ENCODE measurements at regions not wholly inside any gene's neighbourhood (a gene's known extent, or its start where the extent isn't known, plus 50 kb on each side); places are given as distances from the start of the nearest gene placed in this dataset.

DNA sequence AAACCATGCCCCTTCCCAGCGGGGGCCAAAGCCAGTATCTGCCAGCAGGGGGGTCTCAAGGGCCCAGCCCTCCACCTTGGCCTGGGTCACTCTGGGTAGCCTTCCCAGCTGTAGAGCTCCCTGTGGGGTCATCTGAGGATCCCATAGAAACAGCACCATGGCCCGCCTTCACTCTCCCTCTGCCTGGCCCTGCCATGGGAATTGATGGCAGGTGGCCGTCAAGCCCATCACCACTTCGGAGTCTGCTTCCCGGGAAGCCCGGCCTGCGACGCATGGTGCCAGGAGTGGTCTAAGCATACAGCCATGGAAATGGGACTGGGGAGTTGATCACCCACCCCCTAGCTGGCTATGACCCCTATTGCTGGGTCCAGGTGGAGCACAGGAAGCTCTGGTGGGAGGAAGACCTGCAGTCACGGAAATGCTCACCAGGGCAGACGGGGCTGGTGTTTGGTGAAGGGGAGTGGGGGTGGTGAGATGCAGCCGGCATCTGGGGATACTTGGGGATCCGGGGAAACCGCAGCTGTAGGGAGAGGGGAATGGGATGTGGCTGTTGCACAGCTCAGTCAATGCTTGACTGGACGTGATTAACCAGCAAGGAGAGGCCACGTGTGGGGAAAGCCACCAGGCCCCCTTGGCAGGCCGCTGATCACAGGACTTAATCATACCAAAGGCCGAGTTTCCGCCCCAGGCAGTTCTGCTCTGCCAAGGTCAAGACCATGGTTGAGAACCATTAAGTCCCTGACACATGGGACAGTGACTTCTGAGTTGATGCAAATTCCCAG, 52.2 kb upstream of the DIO3 start:
- TF ChIP-seq, protein P1, sequence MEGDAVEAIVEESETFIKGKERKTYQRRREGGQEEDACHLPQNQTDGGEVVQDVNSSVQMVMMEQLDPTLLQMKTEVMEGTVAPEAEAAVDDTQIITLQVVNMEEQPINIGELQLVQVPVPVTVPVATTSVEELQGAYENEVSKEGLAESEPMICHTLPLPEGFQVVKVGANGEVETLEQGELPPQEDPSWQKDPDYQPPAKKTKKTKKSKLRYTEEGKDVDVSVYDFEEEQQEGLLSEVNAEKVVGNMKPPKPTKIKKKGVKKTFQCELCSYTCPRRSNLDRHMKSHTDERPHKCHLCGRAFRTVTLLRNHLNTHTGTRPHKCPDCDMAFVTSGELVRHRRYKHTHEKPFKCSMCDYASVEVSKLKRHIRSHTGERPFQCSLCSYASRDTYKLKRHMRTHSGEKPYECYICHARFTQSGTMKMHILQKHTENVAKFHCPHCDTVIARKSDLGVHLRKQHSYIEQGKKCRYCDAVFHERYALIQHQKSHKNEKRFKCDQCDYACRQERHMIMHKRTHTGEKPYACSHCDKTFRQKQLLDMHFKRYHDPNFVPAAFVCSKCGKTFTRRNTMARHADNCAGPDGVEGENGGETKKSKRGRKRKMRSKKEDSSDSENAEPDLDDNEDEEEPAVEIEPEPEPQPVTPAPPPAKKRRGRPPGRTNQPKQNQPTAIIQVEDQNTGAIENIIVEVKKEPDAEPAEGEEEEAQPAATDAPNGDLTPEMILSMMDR (conservative IDR thresholded peaks at IDR 0.05; ENCODE audit: control insufficient read depth, insufficient read depth, low read depth, low read length), result no peak
- DNase-seq (ENCODE audit: low read depth), result no peak
- H3K4me3 ChIP-seq (ENCODE audit: control insufficient read depth, low read depth, low read length), result no peak overlapping the region

DNA sequence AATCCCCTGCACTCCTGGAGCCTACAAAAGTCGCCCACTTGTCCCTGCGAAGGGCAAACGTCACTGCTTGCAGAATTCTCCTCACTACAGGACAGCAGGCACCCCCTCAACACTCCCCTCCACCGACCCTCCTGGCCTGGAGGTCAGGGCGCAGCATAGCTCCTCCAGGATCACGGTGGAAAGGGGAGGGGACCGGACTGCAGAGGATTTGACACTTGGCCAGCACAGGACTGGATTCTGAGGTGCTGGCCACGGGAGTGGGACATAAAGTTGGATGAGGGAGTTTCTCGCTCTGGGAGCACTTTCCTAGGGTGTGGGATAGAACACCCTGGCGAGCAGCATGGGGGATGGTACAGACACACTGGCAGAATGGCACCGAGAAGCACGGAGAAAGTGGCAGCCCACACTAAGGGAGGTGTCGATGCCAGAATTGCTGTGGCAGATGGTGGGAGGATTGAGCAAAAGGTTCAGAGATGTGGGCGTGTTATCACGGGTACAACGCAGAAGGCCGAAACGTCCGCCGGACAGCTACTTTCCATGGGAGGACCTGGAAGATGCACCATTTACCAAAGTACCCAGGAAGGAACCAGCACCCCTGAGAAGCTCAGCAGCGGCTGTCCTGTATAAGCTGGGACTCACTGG, 51.4 kb upstream of the DIO3 start:
- DNase-seq (ENCODE audit: low read depth), result no peak
- no peak overlapping the region for H3K4me3 ChIP-seq (ENCODE audit: control insufficient read depth, low read depth, low read length)
- TF ChIP-seq, protein P1 (conservative IDR thresholded peaks at IDR 0.05; ENCODE audit: control insufficient read depth, insufficient read depth, low read depth, low read length), result no peak

DNA sequence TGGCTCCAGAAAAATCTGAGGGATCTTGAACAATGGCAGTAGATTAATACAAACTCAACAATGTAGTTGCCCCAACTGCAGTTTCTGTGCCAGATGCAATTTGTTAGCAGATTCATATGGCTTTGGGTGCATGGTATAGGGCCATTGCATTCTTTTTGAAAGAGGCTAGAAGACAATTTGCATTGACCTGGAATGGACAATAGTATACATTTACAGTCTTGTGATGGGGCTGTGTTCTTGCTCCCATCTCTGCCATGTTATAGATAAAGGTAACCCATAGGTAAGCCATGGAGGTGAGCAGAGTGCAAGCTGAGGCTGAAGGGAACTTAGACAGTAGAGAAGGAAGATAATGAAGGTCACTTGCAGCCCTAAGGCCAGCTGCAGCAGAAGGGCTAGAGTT, 50.1 kb upstream of the DIO3 start:
- no peak for DNase-seq (ENCODE audit: low read depth)
- TF ChIP-seq, protein P1 (conservative IDR thresholded peaks at IDR 0.05; ENCODE audit: control insufficient read depth, insufficient read depth, low read depth, low read length), result no peak
- no peak overlapping the region for H3K4me3 ChIP-seq (ENCODE audit: control insufficient read depth, low read depth, low read length)
